ENCODE measurements at regions not wholly inside any gene's neighbourhood (a gene's known extent, or its start where the extent isn't known, plus 50 kb on each side); places are given as distances from the start of the nearest gene placed in this dataset.
A peak's percentile ranks its signal among the peaks of the same experiment; 100 is the strongest.

- DNase-seq (ENCODE audit: low spot score), result no peak
These were observed 123.9 kb upstream of the ZMIZ1 start for GRCh38 chr10:78944723-78945312.

- DNase-seq (ENCODE audit: low spot score), result no peak
These were observed 122.9 kb upstream of the ZMIZ1 start for GRCh38 chr10:78945838-78946237.

GRCh38 chr10:78947226-78947625 lies 121.5 kb upstream of the ZMIZ1 start:
- DNase-seq (ENCODE audit: low spot score), result no peak

- DNase-seq (ENCODE audit: low spot score), result no peak
These were observed 121.0 kb upstream of the ZMIZ1 start for GRCh38 chr10:78947733-78948132.

- no peak for DNase-seq (ENCODE audit: low spot score)
These were observed 120.1 kb upstream of the ZMIZ1 start for GRCh38 chr10:78948621-78949030.

GRCh38 chr10:78950656-78951587 lies 117.8 kb upstream of the ZMIZ1 start:
- no peak for DNase-seq (ENCODE audit: low spot score)

GRCh38 chr10:78952030-78952429 lies 116.7 kb upstream of the ZMIZ1 start:
- no peak for DNase-seq (ENCODE audit: low spot score)

- DNase-seq (ENCODE audit: low spot score), result no peak
These were observed 116.1 kb upstream of the ZMIZ1 start for GRCh38 chr10:78952686-78953085.

GRCh38 chr10:78953113-78953798 lies 115.5 kb upstream of the ZMIZ1 start:
- no peak for DNase-seq (ENCODE audit: low spot score)

- DNase-seq (ENCODE audit: low spot score), result no peak
These were observed 114.9 kb upstream of the ZMIZ1 start for GRCh38 chr10:78953799-78954297.

- no peak for DNase-seq (ENCODE audit: low spot score)
These were observed 114.1 kb upstream of the ZMIZ1 start for GRCh38 chr10:78954689-78955088.

- no peak for DNase-seq (ENCODE audit: low spot score)
These were observed 113.6 kb upstream of the ZMIZ1 start for GRCh38 chr10:78955206-78955605.

- DNase-seq (ENCODE audit: low spot score), result no peak
These were observed 112.4 kb upstream of the ZMIZ1 start for GRCh38 chr10:78956391-78956790.

GRCh38 chr10:78957471-78958039 lies 111.2 kb upstream of the ZMIZ1 start:
- no peak for DNase-seq (ENCODE audit: low spot score)

GRCh38 chr10:78959217-78959923 lies 109.4 kb upstream of the ZMIZ1 start:
- DNase-seq (ENCODE audit: low spot score), result no peak

- DNase-seq (ENCODE audit: low spot score), result no peak
These were observed 108.9 kb upstream of the ZMIZ1 start for GRCh38 chr10:78959924-78960285.

GRCh38 chr10:78960316-78960800 lies 108.4 kb upstream of the ZMIZ1 start:
- DNase-seq (ENCODE audit: low spot score), result peak; percentile 66

GRCh38 chr10:78961760-78962159 lies 107.0 kb upstream of the ZMIZ1 start:
- DNase-seq (ENCODE audit: low spot score), result no peak

GRCh38 chr10:78963074-78964034 lies 105.4 kb upstream of the ZMIZ1 start:
- peak; percentile 95 for DNase-seq (ENCODE audit: low spot score)

- DNase-seq (ENCODE audit: low spot score), result peak; percentile 38
These were observed 104.4 kb upstream of the ZMIZ1 start for GRCh38 chr10:78964274-78964951.
